ENCODE measurements at regions not wholly inside any gene's neighbourhood (a gene's known extent, or its start where the extent isn't known, plus 50 kb on each side); places are given as distances from the start of the nearest gene placed in this dataset.

DNA sequence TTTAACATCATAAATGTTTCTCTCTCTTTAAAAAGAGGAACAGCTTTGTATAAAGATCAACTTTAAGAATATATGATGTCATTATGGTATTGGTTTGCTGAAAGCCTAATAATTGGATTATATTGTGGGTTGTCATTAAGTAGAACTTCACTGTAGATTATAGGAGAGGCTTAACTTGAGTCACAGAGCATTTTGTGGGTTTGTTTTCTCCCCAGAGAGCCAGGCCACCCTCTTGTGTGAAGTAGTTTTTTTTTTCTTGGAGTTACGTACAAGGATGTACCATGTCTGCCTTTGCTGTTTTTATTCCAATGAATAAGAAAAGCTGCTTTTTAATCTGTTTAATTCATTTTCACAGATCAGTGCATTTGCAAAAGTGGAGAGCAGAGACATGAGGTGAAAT is 354.8 kb upstream of the TBL1XR1 start:
- TF ChIP-seq, protein P1, sequence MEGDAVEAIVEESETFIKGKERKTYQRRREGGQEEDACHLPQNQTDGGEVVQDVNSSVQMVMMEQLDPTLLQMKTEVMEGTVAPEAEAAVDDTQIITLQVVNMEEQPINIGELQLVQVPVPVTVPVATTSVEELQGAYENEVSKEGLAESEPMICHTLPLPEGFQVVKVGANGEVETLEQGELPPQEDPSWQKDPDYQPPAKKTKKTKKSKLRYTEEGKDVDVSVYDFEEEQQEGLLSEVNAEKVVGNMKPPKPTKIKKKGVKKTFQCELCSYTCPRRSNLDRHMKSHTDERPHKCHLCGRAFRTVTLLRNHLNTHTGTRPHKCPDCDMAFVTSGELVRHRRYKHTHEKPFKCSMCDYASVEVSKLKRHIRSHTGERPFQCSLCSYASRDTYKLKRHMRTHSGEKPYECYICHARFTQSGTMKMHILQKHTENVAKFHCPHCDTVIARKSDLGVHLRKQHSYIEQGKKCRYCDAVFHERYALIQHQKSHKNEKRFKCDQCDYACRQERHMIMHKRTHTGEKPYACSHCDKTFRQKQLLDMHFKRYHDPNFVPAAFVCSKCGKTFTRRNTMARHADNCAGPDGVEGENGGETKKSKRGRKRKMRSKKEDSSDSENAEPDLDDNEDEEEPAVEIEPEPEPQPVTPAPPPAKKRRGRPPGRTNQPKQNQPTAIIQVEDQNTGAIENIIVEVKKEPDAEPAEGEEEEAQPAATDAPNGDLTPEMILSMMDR (IDR thresholded peaks at IDR 0.05), result no peak
- no peak for TF ChIP-seq POLR2A (IDR thresholded peaks at IDR 0.05)

All from adrenal gland (tissue), 5 donors.